H1 (cell line): ENCODE measurements at regions not wholly inside any gene's neighbourhood (a gene's known extent, or its start where the extent isn't known, plus 50 kb on each side); places are given as distances from the start of the nearest gene placed in this dataset.
"Not testable (repeated sequence)": the region's sequence is repeated elsewhere in the genome, so short reads cannot be mapped to it uniquely, and the experiment has no call there.

ENCODE experiments used
- CTCF ChIA-PET: fragments of 300-600 bp; sonication (Branson Sonifier 250); formaldehyde crosslinking; loops from one replicate; lab custom pipeline; 2021; ENCODE audit not compliant: partially characterized antibody; lab: Charles Lee
- POLR2A ChIA-PET: fragments of 300-600 bp; sonication (Branson Sonifier 250); formaldehyde crosslinking; loops from one replicate; lab custom pipeline; 2021; ENCODE audit warnings: inconsistent platforms; ENCODE audit not compliant: partially characterized antibody; lab: Charles Lee
- DNase-seq, 2 experiments: peaks; one replicate each; pipeline versions ENCODE4 v3.0.0 to v3.0.0-alpha.2; 2010 to 2022; ENCODE audit warnings: low spot score in 2 of 2, low read depth in 1 of 2, mixed read lengths in 1 of 2
- FAIRE-seq: peaks from 2 replicates; lab custom pipeline; 2011; peaks lifted over from hg19 to GRCh38; lab: Jason Lieb, UNC
- H2AFZ ChIP-seq: 2 replicates; pipeline ENCODE4 v1.8.1; 2012; ENCODE audit warnings: low read length, inconsistent platforms
- H2AK5ac ChIP-seq: 2 replicates; pipeline ENCODE4 v1.6.1; 2013; ENCODE audit warnings: low read depth, low read length
- H2BK120ac ChIP-seq: replicated peaks from 2 replicates; pipeline ENCODE3; 2013; ENCODE audit warnings: low read depth, low read length, inconsistent platforms
- H2BK12ac ChIP-seq: 2 replicates; pipeline ENCODE4 v1.6.1; 2013; ENCODE audit warnings: low read depth, low read length
- H2BK15ac ChIP-seq: 2 replicates; pipeline ENCODE4 v1.6.1; 2013; ENCODE audit warnings: low read length
- H2BK20ac ChIP-seq: 2 replicates; pipeline ENCODE4 v1.6.1; 2013; ENCODE audit warnings: low read length
- H2BK5ac ChIP-seq: 2 replicates; pipeline ENCODE4 v1.6.1; 2013; ENCODE audit warnings: low read depth, low read length
- H3K14ac ChIP-seq: 2 replicates; pipeline ENCODE4 v1.6.1; 2013; ENCODE audit warnings: inconsistent platforms; ENCODE audit not compliant: insufficient read length
- H3K18ac ChIP-seq: 2 replicates; pipeline ENCODE4 v1.6.1; 2013; ENCODE audit warnings: low read length; ENCODE audit errors: extremely low read depth
- H3K23ac ChIP-seq: 2 replicates; pipeline ENCODE4 v1.6.1; 2013; ENCODE audit warnings: inconsistent platforms; ENCODE audit not compliant: insufficient read length
- H3K23me2 ChIP-seq: 2 replicates; pipeline ENCODE4 v1.6.1; 2013; ENCODE audit warnings: low read depth, low read length
- H3K27ac ChIP-seq: 2 replicates; pipeline ENCODE4 v1.6.1; 2011; ENCODE audit warnings: low read depth, low read length, inconsistent platforms
- H3K27me3 ChIP-seq, 4 experiments: replicated peaks in 1 of 4; 1 replicate in 1 of 4; 2 replicates in 3 of 4; pipeline versions ENCODE4 v1.6.1 to v1.8.1; 2011 to 2013; ENCODE audit warnings: low read length in 3 of 4, mild to moderate bottlenecking in 3 of 4, inconsistent platforms in 2 of 4, mixed read lengths in 2 of 4, moderate library complexity in 1 of 4; ENCODE audit not compliant: control insufficient read depth in 3 of 4, insufficient read depth in 3 of 4; ENCODE audit errors: extremely low read depth in 1 of 4
- H3K36me3 ChIP-seq, 4 experiments: 2 replicates each; pipeline versions ENCODE4 v1.6.1 to v1.8.1; 2011 to 2013; ENCODE audit warnings: mild to moderate bottlenecking in 4 of 4, low read length in 3 of 4, moderate library complexity in 2 of 4, control low read depth in 1 of 4, inconsistent platforms in 1 of 4; ENCODE audit not compliant: insufficient read depth in 4 of 4, control insufficient read depth in 2 of 4
- H3K4ac ChIP-seq: replicated peaks from 2 replicates; pipeline ENCODE3; 2013; ENCODE audit warnings: low read length, low read depth, mixed read lengths, inconsistent platforms; ENCODE audit not compliant: insufficient read length
- H3K4me1 ChIP-seq, 4 experiments: replicated peaks in 1 of 4; 1 replicate in 1 of 4; 2 replicates in 3 of 4; pipeline versions ENCODE4 v1.6.1 to v1.8.1; 2011 to 2013; ENCODE audit warnings: low read length in 3 of 4, inconsistent platforms in 2 of 4, mixed read lengths in 1 of 4; ENCODE audit not compliant: insufficient read depth in 4 of 4, control insufficient read depth in 3 of 4
- H3K4me2 ChIP-seq, 2 experiments: 2 replicates each; pipeline versions ENCODE4 v1.6.1 to v1.8.1; 2011 to 2013; ENCODE audit warnings: low read depth in 2 of 2, low read length in 2 of 2, control low read depth in 1 of 2, inconsistent platforms in 1 of 2, mild to moderate bottlenecking in 1 of 2; ENCODE audit not compliant: insufficient read depth in 1 of 2
- H3K4me3 ChIP-seq, 4 experiments: fragments of 200-600, 300-600 bp in 1 of 4; sonication (generic), shearing (Covaris generic), sonication (Bioruptor Twin) in 1 of 4; 2 replicates each; pipeline versions ENCODE4 v1.5.1 to v1.8.1; 2011 to 2016; ENCODE audit warnings: low read length in 4 of 4, low read depth in 3 of 4, control low read depth in 2 of 4, inconsistent platforms in 2 of 4, mild to moderate bottlenecking in 2 of 4, mixed read lengths in 1 of 4, moderate library complexity in 1 of 4; ENCODE audit not compliant: insufficient read depth in 2 of 4; ENCODE audit errors: extremely low read depth in 1 of 4
- H3K56ac ChIP-seq: replicated peaks from 2 replicates; pipeline ENCODE3; 2013; ENCODE audit warnings: low read depth, mild to moderate bottlenecking, mixed read lengths, low read length, inconsistent platforms; ENCODE audit not compliant: insufficient read length
- H3K79me1 ChIP-seq: 2 replicates; pipeline ENCODE4 v1.6.1; 2013; ENCODE audit warnings: low read depth, low read length, control low read depth
- H3K79me2 ChIP-seq, 2 experiments: 2 replicates each; pipeline versions ENCODE4 v1.6.1 to v1.8.1; 2012 to 2013; ENCODE audit warnings: low read length in 2 of 2, mild to moderate bottlenecking in 2 of 2, inconsistent platforms in 1 of 2; ENCODE audit not compliant: insufficient read depth in 2 of 2, control insufficient read depth in 1 of 2
- H3K9ac ChIP-seq, 4 experiments: replicated peaks in 1 of 4; 1 replicate in 1 of 4; 2 replicates in 3 of 4; pipeline versions ENCODE4 v1.6.1 to v1.8.1; 2011 to 2013; ENCODE audit warnings: low read depth in 3 of 4, low read length in 3 of 4, control low read depth in 2 of 4, mild to moderate bottlenecking in 2 of 4, moderate library complexity in 2 of 4, inconsistent platforms in 1 of 4; ENCODE audit errors: extremely low read depth in 1 of 4
- H3K9me3 ChIP-seq, 2 experiments: 2 replicates each; pipeline versions ENCODE4 v1.6.1 to v1.8.1; 2012 to 2013; ENCODE audit warnings: mild to moderate bottlenecking in 2 of 2, moderate library complexity in 2 of 2, control low read depth in 1 of 2, inconsistent platforms in 1 of 2, low read depth in 1 of 2, low read length in 1 of 2, mixed read lengths in 1 of 2; ENCODE audit not compliant: insufficient read depth in 2 of 2
- H4K20me1 ChIP-seq, 2 experiments: replicated peaks in 1 of 2; 2 replicates each; pipeline versions ENCODE3 to v1.8.1; 2011 to 2013; ENCODE audit warnings: inconsistent platforms in 2 of 2, low read length in 2 of 2, mild to moderate bottlenecking in 1 of 2; ENCODE audit not compliant: insufficient read depth in 2 of 2, control insufficient read depth in 1 of 2
- H4K5ac ChIP-seq: 2 replicates; pipeline ENCODE4 v1.6.1; 2013; ENCODE audit warnings: low read length, low read depth, mixed read lengths, inconsistent platforms; ENCODE audit not compliant: insufficient read length
- H4K8ac ChIP-seq: 2 replicates; pipeline ENCODE4 v1.8.0; 2013; ENCODE audit warnings: mild to moderate bottlenecking, moderate library complexity, low read length, inconsistent platforms; ENCODE audit not compliant: insufficient read depth; ENCODE audit errors: extremely low read depth
- H4K91ac ChIP-seq: replicated peaks from 2 replicates; pipeline ENCODE3; 2013; ENCODE audit warnings: low read length, mixed read lengths, inconsistent platforms; ENCODE audit not compliant: insufficient read length
- WGBS, 2 experiments: shearing (Covaris generic) in 1 of 2; methylation state at CpG; one replicate each; pipeline versions ENCODE4 v1.1.6 to v1.1.7; 2013 to 2015; ENCODE audit warnings: low lambda C conversion rate in 2 of 2, mixed read lengths in 2 of 2, inconsistent platforms in 1 of 2, low coverage in 1 of 2, missing lambda C conversion rate in 1 of 2; ENCODE audit not compliant: insufficient replicate concordance in 2 of 2, insufficient coverage in 1 of 2, insufficient read length in 1 of 2; ENCODE audit errors: extremely low coverage in 1 of 2, missing lambda C conversion rate in 1 of 2; 5-methylcytosine and 5-hydroxymethylcytosine counted together

DNA sequence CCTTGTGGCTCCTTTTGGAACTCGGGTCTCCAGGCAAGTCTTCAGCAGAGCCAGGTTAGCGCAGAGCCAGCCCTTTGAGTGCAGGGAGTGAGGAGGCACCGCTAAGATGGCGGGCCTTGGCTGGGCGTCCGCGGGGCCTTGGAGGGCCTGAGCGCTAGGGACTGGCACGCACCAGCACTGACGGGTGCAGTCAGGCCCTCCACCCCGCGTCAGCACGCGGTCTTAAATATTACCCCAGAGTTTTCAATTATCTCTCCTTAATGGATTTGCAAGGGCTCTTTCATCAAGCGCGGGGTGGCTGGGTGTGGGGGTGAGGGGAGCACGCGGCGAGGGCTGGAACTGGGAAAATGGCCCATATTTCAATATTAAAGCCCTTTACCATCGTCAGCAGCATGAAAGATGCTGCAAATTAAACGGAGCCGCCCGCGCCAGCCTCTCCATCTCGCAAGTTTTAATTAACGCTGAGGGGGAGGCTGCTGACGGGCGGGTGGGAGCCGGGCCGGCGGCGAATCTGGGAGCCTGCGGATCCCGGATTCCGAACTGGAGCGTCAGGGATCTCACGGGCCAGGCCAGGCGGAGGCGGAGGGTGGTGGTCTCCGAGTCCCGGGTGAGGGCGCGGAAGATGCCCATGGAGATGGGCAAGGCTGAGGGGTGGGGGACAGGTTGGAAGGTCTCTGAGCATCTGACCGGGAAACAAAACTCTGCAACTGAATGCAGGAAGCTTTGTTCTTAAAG is 1690.4 kb upstream of the DEFB115 start:
- H3K4me3 ChIP-seq, DNase-seq, H2BK15ac ChIP-seq: not testable (repeated sequence)

DNA sequence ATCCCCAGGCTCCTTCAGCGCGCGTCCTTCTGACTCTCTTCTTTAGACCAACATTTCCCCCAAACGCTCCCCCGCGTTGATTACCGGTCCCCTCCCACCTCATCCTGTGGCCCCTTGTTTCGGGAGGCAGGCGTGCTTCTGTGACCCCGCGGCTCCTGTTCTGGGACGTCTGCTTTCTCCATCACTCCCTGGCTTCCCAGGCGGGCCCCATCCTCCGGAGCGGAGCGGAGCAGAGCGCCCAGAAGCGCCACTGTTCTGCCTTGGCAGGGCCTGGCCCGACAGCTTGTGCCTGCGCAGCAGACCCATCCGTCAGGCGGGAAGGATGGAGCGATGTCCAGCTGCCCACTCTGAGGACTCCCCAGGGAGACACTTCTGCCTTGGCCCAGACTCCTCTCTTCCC is 1689.8 kb upstream of the DEFB115 start:
- FAIRE-seq, H3K27me3 ChIP-seq: not testable (repeated sequence)
- peaks cover 11 to 51% of the 10 kb centered on the region in 2 experiments; a peak in 3 of 4 replicates for H3K9me3 ChIP-seq

More for the DNA sequence above, 1690.4 kb upstream of the DEFB115 start:
- H3K23ac ChIP-seq, H4K91ac ChIP-seq, H3K79me1 ChIP-seq, H3K4ac ChIP-seq, H3K27ac ChIP-seq, H3K23me2 ChIP-seq, POLR2A ChIA-PET, H3K4me2 ChIP-seq, CTCF ChIA-PET, H2AFZ ChIP-seq, H2AK5ac ChIP-seq, H4K8ac ChIP-seq, H3K4me1 ChIP-seq, H3K18ac ChIP-seq, H3K36me3 ChIP-seq, H2BK5ac ChIP-seq, H2BK120ac ChIP-seq, H3K27me3 ChIP-seq, H3K14ac ChIP-seq, FAIRE-seq, H3K79me2 ChIP-seq, H2BK20ac ChIP-seq, H3K9ac ChIP-seq, H4K20me1 ChIP-seq, H2BK12ac ChIP-seq, H3K56ac ChIP-seq, H4K5ac ChIP-seq: not testable (repeated sequence)
- H3K9me3 ChIP-seq = peaks cover 11 to 54% of the 10 kb centered on the region in 2 experiments; a peak in 3 of 4 replicates
- 91% methylated on average over 24 of the region's 44 CpGs; no CpG with 5 or more reads in 1 of the 2 experiments for WGBS, 2 experiments

More for the DNA sequence above, 1689.8 kb upstream of the DEFB115 start:
- H2AFZ ChIP-seq, H3K23me2 ChIP-seq, H3K4me3 ChIP-seq, H3K4me2 ChIP-seq, H4K5ac ChIP-seq, H3K27ac ChIP-seq, DNase-seq, H3K9ac ChIP-seq, H2BK12ac ChIP-seq, H3K23ac ChIP-seq, H3K4me1 ChIP-seq, H2BK15ac ChIP-seq, H3K14ac ChIP-seq, H2BK120ac ChIP-seq, H3K79me1 ChIP-seq, POLR2A ChIA-PET, H2BK5ac ChIP-seq, CTCF ChIA-PET, H2BK20ac ChIP-seq, H2AK5ac ChIP-seq, H3K79me2 ChIP-seq, H3K18ac ChIP-seq, H4K91ac ChIP-seq, H4K20me1 ChIP-seq, H3K56ac ChIP-seq, H3K36me3 ChIP-seq, H4K8ac ChIP-seq, H3K4ac ChIP-seq: not testable (repeated sequence)
- WGBS, 2 experiments = 92% methylated on average over 14 of the region's 23 CpGs; no CpG with 5 or more reads in 1 of the 2 experiments
